ENCODE measurements at regions not wholly inside any gene's neighbourhood (a gene's known extent, or its start where the extent isn't known, plus 50 kb on each side); places are given as distances from the start of the nearest gene placed in this dataset.

- Mint-ChIP-seq H3K4me3 (no peak overlapping the region), H3K9me3 (peaks cover 17% of the 10 kb centered on the region), H3K4me1 (no peaks in the 10 kb centered on the region), H3K27me3 (no peaks in the 10 kb centered on the region), H3K27ac (ENCODE audit: low read depth) (no peak overlapping the region), H3K36me3 (ENCODE audit: insufficient read depth) (no peaks in the 10 kb centered on the region)
- ATAC-seq (replicated peaks; ENCODE audit: extremely low read depth, poor library complexity, severe bottlenecking) (no peak), DNase-seq (ENCODE audit: low spot score in 2 of 2) (no peak)
These were observed 725.8 kb downstream of the MRPL39 start for GRCh38 chr21:24881506-24881905.

GRCh38 chr21:24870633-24871032 is 736.6 kb downstream of the MRPL39 start:
- Mint-ChIP-seq H3K27ac (ENCODE audit: low read depth) (no peak overlapping the region), H3K4me1 (no peaks in the 10 kb centered on the region), H3K4me3 (no peak overlapping the region), H3K27me3 (no peaks in the 10 kb centered on the region), H3K36me3 (ENCODE audit: insufficient read depth) (no peaks in the 10 kb centered on the region), H3K9me3 (peaks cover under 1% of the 10 kb centered on the region)
- no peak for DNase-seq (ENCODE audit: low spot score in 2 of 2)
- ATAC-seq (replicated peaks; ENCODE audit: extremely low read depth, poor library complexity, severe bottlenecking) = no peak

- H3K36me3 Mint-ChIP-seq (ENCODE audit: insufficient read depth) = no peaks in the 10 kb centered on the region
- H3K4me3 Mint-ChIP-seq = no peak overlapping the region
- DNase-seq (ENCODE audit: low spot score in 2 of 2) = no peak
- ATAC-seq (replicated peaks; ENCODE audit: extremely low read depth, poor library complexity, severe bottlenecking) = no peak
- no peaks in the 10 kb centered on the region for H3K4me1 Mint-ChIP-seq
- H3K9me3 Mint-ChIP-seq = peaks cover 8% of the 10 kb centered on the region
- H3K27me3 Mint-ChIP-seq = no peaks in the 10 kb centered on the region
- H3K27ac Mint-ChIP-seq (ENCODE audit: low read depth) = no peak overlapping the region
These were observed 737.4 kb downstream of the MRPL39 start for GRCh38 chr21:24869862-24870261.

- Mint-ChIP-seq H3K36me3 (ENCODE audit: insufficient read depth) (no peaks in the 10 kb centered on the region), H3K27me3 (no peaks in the 10 kb centered on the region), H3K27ac (ENCODE audit: low read depth) (no peak overlapping the region), H3K4me1 (no peaks in the 10 kb centered on the region), H3K4me3 (no peak overlapping the region), H3K9me3 (peaks cover 10% of the 10 kb centered on the region)
- ATAC-seq (replicated peaks; ENCODE audit: extremely low read depth, poor library complexity, severe bottlenecking) (no peak), DNase-seq (ENCODE audit: low spot score in 2 of 2) (no peak)
These were observed 739.2 kb downstream of the MRPL39 start for GRCh38 chr21:24868117-24868516.

- H3K36me3 Mint-ChIP-seq (ENCODE audit: insufficient read depth) = no peaks in the 10 kb centered on the region
- H3K27me3 Mint-ChIP-seq = no peaks in the 10 kb centered on the region
- peaks cover 14% of the 10 kb centered on the region for H3K9me3 Mint-ChIP-seq
- no peak overlapping the region for H3K4me3 Mint-ChIP-seq
- DNase-seq (ENCODE audit: low spot score in 2 of 2) (no peak), ATAC-seq (replicated peaks; ENCODE audit: extremely low read depth, poor library complexity, severe bottlenecking) (no peak)
- H3K4me1 Mint-ChIP-seq = no peaks in the 10 kb centered on the region
- no peak overlapping the region for H3K27ac Mint-ChIP-seq (ENCODE audit: low read depth)
These were observed 745.8 kb downstream of the MRPL39 start for GRCh38 chr21:24861471-24861870.

GRCh38 chr21:24856326-24856725 is 751.0 kb downstream of the MRPL39 start:
- Mint-ChIP-seq H3K4me1 (no peaks in the 10 kb centered on the region), H3K4me3 (no peak overlapping the region), H3K9me3 (peaks cover 6% of the 10 kb centered on the region), H3K27ac (ENCODE audit: low read depth) (no peak overlapping the region), H3K36me3 (ENCODE audit: insufficient read depth) (no peaks in the 10 kb centered on the region), H3K27me3 (no peaks in the 10 kb centered on the region)
- no peak for ATAC-seq (replicated peaks; ENCODE audit: extremely low read depth, poor library complexity, severe bottlenecking)
- DNase-seq (ENCODE audit: low spot score in 2 of 2) = no peak

- Mint-ChIP-seq H3K4me1 (no peaks in the 10 kb centered on the region), H3K27me3 (no peaks in the 10 kb centered on the region), H3K9me3 (peaks cover 9% of the 10 kb centered on the region), H3K4me3 (no peak overlapping the region), H3K36me3 (ENCODE audit: insufficient read depth) (no peaks in the 10 kb centered on the region), H3K27ac (ENCODE audit: low read depth) (no peak overlapping the region)
- DNase-seq (ENCODE audit: low spot score in 2 of 2) (no peak), ATAC-seq (replicated peaks; ENCODE audit: extremely low read depth, poor library complexity, severe bottlenecking) (no peak)
These were observed 754.6 kb downstream of the MRPL39 start for GRCh38 chr21:24852610-24853195.

GRCh38 chr21:24850121-24850520 is 757.2 kb downstream of the MRPL39 start:
- Mint-ChIP-seq H3K36me3 (ENCODE audit: insufficient read depth) (no peaks in the 10 kb centered on the region), H3K4me1 (no peaks in the 10 kb centered on the region), H3K4me3 (no peak overlapping the region), H3K9me3 (peaks cover 11% of the 10 kb centered on the region), H3K27ac (ENCODE audit: low read depth) (no peak overlapping the region), H3K27me3 (no peaks in the 10 kb centered on the region)
- DNase-seq (ENCODE audit: low spot score in 2 of 2) (no peak), ATAC-seq (replicated peaks; ENCODE audit: extremely low read depth, poor library complexity, severe bottlenecking) (no peak)

GRCh38 chr21:24844671-24845070 is 762.6 kb downstream of the MRPL39 start:
- Mint-ChIP-seq H3K27me3 (no peaks in the 10 kb centered on the region), H3K4me1 (no peaks in the 10 kb centered on the region), H3K27ac (ENCODE audit: low read depth) (no peak overlapping the region), H3K36me3 (ENCODE audit: insufficient read depth) (no peaks in the 10 kb centered on the region), H3K4me3 (no peak overlapping the region), H3K9me3 (peaks cover 16% of the 10 kb centered on the region)
- DNase-seq (ENCODE audit: low spot score in 2 of 2) (no peak), ATAC-seq (replicated peaks; ENCODE audit: extremely low read depth, poor library complexity, severe bottlenecking) (no peak)

GRCh38 chr21:24840287-24840686 is 767.0 kb downstream of the MRPL39 start:
- H3K4me1 Mint-ChIP-seq = no peaks in the 10 kb centered on the region
- DNase-seq (ENCODE audit: low spot score in 2 of 2) (no peak), ATAC-seq (replicated peaks; ENCODE audit: extremely low read depth, poor library complexity, severe bottlenecking) (no peak)
- no peak overlapping the region for H3K27ac Mint-ChIP-seq (ENCODE audit: low read depth)
- H3K4me3 Mint-ChIP-seq = no peak overlapping the region
- no peaks in the 10 kb centered on the region for H3K27me3 Mint-ChIP-seq
- peaks cover 16% of the 10 kb centered on the region for H3K9me3 Mint-ChIP-seq
- H3K36me3 Mint-ChIP-seq (ENCODE audit: insufficient read depth) = no peaks in the 10 kb centered on the region

- H3K27ac Mint-ChIP-seq (ENCODE audit: low read depth) = no peak overlapping the region
- H3K36me3 Mint-ChIP-seq (ENCODE audit: insufficient read depth) = no peaks in the 10 kb centered on the region
- H3K4me3 Mint-ChIP-seq = no peak overlapping the region
- no peaks in the 10 kb centered on the region for H3K9me3 Mint-ChIP-seq
- DNase-seq (ENCODE audit: low spot score in 2 of 2) = no peak
- H3K27me3 Mint-ChIP-seq = no peaks in the 10 kb centered on the region
- no peak for ATAC-seq (replicated peaks; ENCODE audit: extremely low read depth, poor library complexity, severe bottlenecking)
- no peaks in the 10 kb centered on the region for H3K4me1 Mint-ChIP-seq
These were observed 774.3 kb downstream of the MRPL39 start for GRCh38 chr21:24832961-24833360.

- Mint-ChIP-seq H3K27ac (ENCODE audit: low read depth) (no peak overlapping the region), H3K27me3 (no peaks in the 10 kb centered on the region), H3K4me3 (no peak overlapping the region), H3K9me3 (no peaks in the 10 kb centered on the region), H3K4me1 (no peaks in the 10 kb centered on the region), H3K36me3 (ENCODE audit: insufficient read depth) (no peaks in the 10 kb centered on the region)
- ATAC-seq (replicated peaks; ENCODE audit: extremely low read depth, poor library complexity, severe bottlenecking) (no peak), DNase-seq (ENCODE audit: low spot score in 2 of 2) (no peak)
These were observed 777.9 kb downstream of the MRPL39 start for GRCh38 chr21:24829397-24829796.

GRCh38 chr21:24826822-24827221 is 780.5 kb downstream of the MRPL39 start:
- ATAC-seq (replicated peaks; ENCODE audit: extremely low read depth, poor library complexity, severe bottlenecking) (no peak), DNase-seq (ENCODE audit: low spot score in 2 of 2) (no peak)
- no peaks in the 10 kb centered on the region for H3K27me3 Mint-ChIP-seq
- no peaks in the 10 kb centered on the region for H3K36me3 Mint-ChIP-seq (ENCODE audit: insufficient read depth)
- no peaks in the 10 kb centered on the region for H3K9me3 Mint-ChIP-seq
- no peak overlapping the region for H3K27ac Mint-ChIP-seq (ENCODE audit: low read depth)
- no peaks in the 10 kb centered on the region for H3K4me1 Mint-ChIP-seq
- H3K4me3 Mint-ChIP-seq = no peak overlapping the region

- Mint-ChIP-seq H3K9me3 (no peaks in the 10 kb centered on the region), H3K36me3 (ENCODE audit: insufficient read depth) (no peaks in the 10 kb centered on the region)
These were observed 781.9 kb downstream of the MRPL39 start for GRCh38 chr21:24825348-24825747.

More at GRCh38 chr21:24825348-24825747, 781.9 kb downstream of the MRPL39 start:
- Mint-ChIP-seq H3K27me3 (no peaks in the 10 kb centered on the region), H3K4me3 (no peak overlapping the region), H3K27ac (ENCODE audit: low read depth) (no peak overlapping the region), H3K4me1 (no peaks in the 10 kb centered on the region)
- no peak for ATAC-seq (replicated peaks; ENCODE audit: extremely low read depth, poor library complexity, severe bottlenecking)
- DNase-seq (ENCODE audit: low spot score in 2 of 2) = no peak
